ENCODE measurements at regions not wholly inside any gene's neighbourhood (a gene's known extent, or its start where the extent isn't known, plus 50 kb on each side); places are given as distances from the start of the nearest gene placed in this dataset.
"Not testable (repeated sequence)": the region's sequence is repeated elsewhere in the genome, so short reads cannot be mapped to it uniquely, and the experiment has no call there.

DNA sequence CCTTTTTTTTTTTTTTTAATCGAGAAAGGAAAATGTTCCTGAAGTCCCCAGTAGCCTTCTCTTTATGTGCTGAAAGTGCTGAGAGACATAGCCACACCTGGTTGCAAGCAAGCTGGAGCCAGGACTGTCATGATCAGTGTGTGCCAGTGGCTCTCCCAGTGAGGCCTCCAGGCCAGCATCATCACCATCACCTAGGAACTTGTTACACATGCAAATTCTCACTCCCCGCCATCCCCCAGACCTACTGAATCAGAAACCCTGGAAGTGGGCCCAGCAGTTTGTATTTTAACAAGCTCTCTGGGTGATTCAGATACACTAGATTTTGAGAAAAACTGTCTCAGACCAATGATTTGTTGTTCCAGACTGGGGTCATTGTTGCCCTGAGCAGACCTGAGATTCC is 181.9 kb upstream of the GLRA1 start:
- H3K9me3 ChIP-seq (ENCODE audit: low read depth): no peaks in the 10 kb centered on the region
- DNase-seq (ENCODE audit: low read depth in 1 of 2, low spot score in 1 of 2): no peak
- no peak overlapping the region for H3K4me3 ChIP-seq
- no peaks in the 10 kb centered on the region for H3K27me3 ChIP-seq
- no peaks in the 10 kb centered on the region for H3K36me3 ChIP-seq
- no peaks in the 10 kb centered on the region for H3K4me1 ChIP-seq (ENCODE audit: low read depth)
- TF ChIP-seq, protein P1, sequence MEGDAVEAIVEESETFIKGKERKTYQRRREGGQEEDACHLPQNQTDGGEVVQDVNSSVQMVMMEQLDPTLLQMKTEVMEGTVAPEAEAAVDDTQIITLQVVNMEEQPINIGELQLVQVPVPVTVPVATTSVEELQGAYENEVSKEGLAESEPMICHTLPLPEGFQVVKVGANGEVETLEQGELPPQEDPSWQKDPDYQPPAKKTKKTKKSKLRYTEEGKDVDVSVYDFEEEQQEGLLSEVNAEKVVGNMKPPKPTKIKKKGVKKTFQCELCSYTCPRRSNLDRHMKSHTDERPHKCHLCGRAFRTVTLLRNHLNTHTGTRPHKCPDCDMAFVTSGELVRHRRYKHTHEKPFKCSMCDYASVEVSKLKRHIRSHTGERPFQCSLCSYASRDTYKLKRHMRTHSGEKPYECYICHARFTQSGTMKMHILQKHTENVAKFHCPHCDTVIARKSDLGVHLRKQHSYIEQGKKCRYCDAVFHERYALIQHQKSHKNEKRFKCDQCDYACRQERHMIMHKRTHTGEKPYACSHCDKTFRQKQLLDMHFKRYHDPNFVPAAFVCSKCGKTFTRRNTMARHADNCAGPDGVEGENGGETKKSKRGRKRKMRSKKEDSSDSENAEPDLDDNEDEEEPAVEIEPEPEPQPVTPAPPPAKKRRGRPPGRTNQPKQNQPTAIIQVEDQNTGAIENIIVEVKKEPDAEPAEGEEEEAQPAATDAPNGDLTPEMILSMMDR (IDR thresholded peaks at IDR 0.05; ENCODE audit: low read depth, low read length): no peak
- no peak overlapping the region for H3K27ac ChIP-seq

DNA sequence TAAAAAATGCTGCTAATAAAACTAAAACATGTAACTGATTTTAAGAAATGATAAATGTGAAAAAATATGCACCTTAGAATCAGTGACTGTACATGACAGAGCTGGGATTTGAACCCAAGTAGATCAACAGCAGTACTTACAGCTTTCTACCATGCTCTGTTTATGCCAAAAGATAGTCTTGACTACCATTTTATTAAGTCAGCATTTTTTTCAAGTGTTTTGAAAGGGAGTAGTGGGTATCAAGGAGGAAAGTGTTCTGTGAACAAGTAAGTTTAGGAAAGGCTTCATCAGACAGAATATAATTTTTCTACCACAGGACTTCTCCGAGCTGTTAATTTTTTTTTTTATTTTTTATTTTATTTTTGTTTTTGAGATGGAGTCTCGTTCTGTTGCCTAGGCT is 180.4 kb upstream of the GLRA1 start:
- no peaks in the 10 kb centered on the region for H3K9me3 ChIP-seq (ENCODE audit: low read depth)
- no peak overlapping the region for H3K4me3 ChIP-seq
- no peaks in the 10 kb centered on the region for H3K4me1 ChIP-seq (ENCODE audit: low read depth)
- TF ChIP-seq, protein P1 (IDR thresholded peaks at IDR 0.05; ENCODE audit: low read depth, low read length): no peak
- H3K27ac ChIP-seq: no peak overlapping the region
- no peak for DNase-seq (ENCODE audit: low read depth in 1 of 2, low spot score in 1 of 2)
- H3K36me3 ChIP-seq: no peaks in the 10 kb centered on the region
- no peaks in the 10 kb centered on the region for H3K27me3 ChIP-seq

DNA sequence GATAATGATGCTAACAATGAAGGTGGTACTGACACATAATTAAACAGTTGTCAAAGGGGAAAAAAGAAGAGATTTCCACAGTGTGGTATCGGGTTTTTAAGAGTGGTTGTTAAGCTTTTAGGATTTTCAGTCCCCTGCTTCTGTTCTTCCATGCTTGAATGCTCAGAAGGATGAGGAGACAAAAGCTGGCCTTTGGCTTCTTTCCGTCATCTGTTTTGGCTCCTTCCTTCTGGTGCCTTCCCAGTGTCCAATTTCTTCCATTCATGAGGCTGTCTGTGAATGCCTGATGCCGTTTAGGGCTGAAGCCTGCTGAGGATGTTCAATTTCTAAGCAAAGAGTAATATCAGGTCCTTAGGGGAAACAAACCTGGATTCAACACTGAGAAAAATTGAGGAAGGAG is 179.6 kb upstream of the GLRA1 start:
- TF ChIP-seq, protein P1 (IDR thresholded peaks at IDR 0.05; ENCODE audit: low read depth, low read length): no peak
- no peak for DNase-seq (ENCODE audit: low read depth in 1 of 2, low spot score in 1 of 2)
- Histone ChIP-seq H3K9me3 (ENCODE audit: low read depth) (no peaks in the 10 kb centered on the region), H3K36me3 (no peaks in the 10 kb centered on the region), H3K4me3 (no peak overlapping the region), H3K4me1 (ENCODE audit: low read depth) (no peaks in the 10 kb centered on the region), H3K27ac (no peak overlapping the region), H3K27me3 (no peaks in the 10 kb centered on the region)

DNA sequence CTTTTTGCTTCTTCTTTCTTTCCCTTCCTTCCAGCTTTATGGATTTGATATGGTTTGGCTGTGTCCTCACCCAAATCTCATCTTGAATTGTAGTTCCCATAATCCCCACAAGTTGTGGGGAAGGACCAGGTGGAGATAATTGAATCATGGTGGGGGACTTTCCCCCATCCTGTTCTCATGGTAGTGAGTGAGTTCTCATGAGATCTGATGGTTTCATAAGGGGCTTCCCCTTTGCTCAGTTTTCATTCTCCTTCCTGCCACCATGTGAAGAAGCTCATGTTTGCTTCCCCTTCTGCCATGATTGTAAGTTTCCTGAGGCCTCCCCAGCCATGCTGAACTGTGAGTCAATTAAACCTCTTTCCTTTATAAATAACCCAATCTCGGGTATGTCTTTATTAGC is 178.3 kb upstream of the GLRA1 start:
- H3K4me3 ChIP-seq; H3K4me1 ChIP-seq (ENCODE audit: low read depth); H3K36me3 ChIP-seq; H3K27ac ChIP-seq; DNase-seq (ENCODE audit: low read depth in 1 of 2, low spot score in 1 of 2); H3K27me3 ChIP-seq; H3K9me3 ChIP-seq (ENCODE audit: low read depth): not testable (repeated sequence)

DNA sequence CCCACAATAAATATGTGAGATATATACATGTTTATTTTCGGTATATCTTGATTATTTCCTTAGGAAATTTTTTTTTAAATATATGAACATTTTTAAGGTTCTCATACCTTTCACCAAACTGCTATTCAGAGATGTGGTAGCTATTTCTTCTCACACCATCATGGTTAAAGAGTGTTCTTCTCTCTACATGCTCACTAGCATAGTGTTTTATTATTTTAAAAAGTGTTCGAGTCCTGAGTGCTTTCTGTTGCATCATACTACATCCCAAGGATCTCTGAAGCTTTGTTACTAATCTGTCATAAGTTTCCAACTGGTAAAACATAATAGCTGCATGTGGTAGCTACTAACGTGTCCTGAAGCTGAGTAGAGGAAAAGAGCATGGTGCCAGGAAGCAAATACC is 177.4 kb upstream of the GLRA1 start:
- TF ChIP-seq, protein P1 (IDR thresholded peaks at IDR 0.05; ENCODE audit: low read depth, low read length): no peak
- Histone ChIP-seq H3K36me3 (no peaks in the 10 kb centered on the region), H3K27ac (no peak overlapping the region), H3K27me3 (no peaks in the 10 kb centered on the region), H3K4me3 (no peak overlapping the region), H3K9me3 (ENCODE audit: low read depth) (no peaks in the 10 kb centered on the region), H3K4me1 (ENCODE audit: low read depth) (no peaks in the 10 kb centered on the region)
- no peak for DNase-seq (ENCODE audit: low read depth in 1 of 2, low spot score in 1 of 2)

DNA sequence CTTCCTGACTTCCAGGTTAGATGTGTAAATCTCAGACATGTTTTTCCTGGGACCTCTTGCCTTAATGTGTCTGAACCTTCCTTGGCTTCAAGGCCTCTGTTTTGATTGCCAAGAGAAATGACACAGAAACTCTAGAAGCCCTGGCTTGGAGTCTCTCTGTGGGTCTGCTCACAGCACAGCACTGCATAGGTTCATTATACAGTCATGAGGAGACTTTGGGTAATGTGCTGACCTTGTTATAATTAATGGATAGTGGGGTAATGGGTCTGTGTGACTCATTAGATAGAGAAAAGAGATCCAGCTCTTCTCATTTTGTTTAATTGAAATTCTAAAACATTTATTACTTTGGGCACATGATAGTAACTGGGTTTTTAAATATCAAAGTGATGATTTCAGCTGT is 175.8 kb upstream of the GLRA1 start:
- no peak for DNase-seq (ENCODE audit: low read depth in 1 of 2, low spot score in 1 of 2)
- Histone ChIP-seq H3K27ac (no peak overlapping the region), H3K36me3 (no peaks in the 10 kb centered on the region), H3K4me1 (ENCODE audit: low read depth) (no peaks in the 10 kb centered on the region), H3K27me3 (no peaks in the 10 kb centered on the region), H3K9me3 (ENCODE audit: low read depth) (no peaks in the 10 kb centered on the region), H3K4me3 (no peak overlapping the region)
- TF ChIP-seq, protein P1 (IDR thresholded peaks at IDR 0.05; ENCODE audit: low read depth, low read length): no peak

All from cardiac muscle cell (in vitro differentiated cells and primary cell).